Stimulated activated CD4-positive, alpha-beta T cell treated with anti-CD3 and anti-CD28 coated beads, TNF-alpha, amount 100 ng/mL, for 48 hours (primary cell): ENCODE measurements at regions not wholly inside any gene's neighbourhood (a gene's known extent, or its start where the extent isn't known, plus 50 kb on each side); places are given as distances from the start of the nearest gene placed in this dataset.

Experiments used
- DNase-seq, 3 donors: peaks; one replicate each; pipeline ENCODE4 v3.0.0-alpha.2; 2020; ENCODE audit warnings: low read depth in 3 of 3

DNA sequence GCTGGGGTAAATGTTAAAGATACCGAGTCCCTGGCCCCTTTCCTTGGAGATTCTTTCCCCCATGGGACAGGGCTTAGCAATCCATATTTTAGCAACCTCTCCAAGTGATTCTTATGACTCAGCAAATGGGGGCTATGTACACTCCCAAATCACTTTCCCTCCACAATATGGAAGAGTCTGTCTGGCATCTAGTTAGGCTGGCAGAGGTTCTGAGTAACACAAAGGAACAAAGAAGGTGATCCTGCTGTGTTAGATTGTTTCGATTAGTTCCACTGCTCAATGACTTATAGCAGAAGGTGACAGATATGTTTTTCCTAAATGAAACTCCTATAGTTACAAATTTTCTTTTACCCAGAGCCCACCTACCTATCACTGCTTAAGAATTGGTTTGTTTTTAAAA lies 154.0 kb upstream of the SYT13 start:
- DNase-seq: no peak

DNA sequence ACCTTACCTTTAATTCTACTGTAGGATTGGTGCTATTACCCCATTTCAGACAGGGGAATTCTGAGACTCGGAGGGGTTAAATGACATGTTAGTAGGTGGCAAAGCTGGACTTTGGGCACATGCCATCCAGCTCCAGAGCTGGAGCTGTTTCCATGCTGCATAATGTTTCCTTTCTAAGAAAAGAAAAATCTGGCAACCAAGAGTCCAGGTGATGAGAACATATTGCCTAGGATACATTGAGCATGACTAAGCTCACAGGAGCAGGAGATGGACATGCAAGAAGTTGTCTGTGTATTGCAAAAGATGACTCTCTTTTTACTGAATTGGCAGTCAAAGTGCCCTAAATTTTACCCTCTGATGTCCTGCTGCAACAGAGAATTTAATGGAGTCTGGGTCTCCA lies 150.8 kb upstream of the SYT13 start:
- DNase-seq: no peak

DNA sequence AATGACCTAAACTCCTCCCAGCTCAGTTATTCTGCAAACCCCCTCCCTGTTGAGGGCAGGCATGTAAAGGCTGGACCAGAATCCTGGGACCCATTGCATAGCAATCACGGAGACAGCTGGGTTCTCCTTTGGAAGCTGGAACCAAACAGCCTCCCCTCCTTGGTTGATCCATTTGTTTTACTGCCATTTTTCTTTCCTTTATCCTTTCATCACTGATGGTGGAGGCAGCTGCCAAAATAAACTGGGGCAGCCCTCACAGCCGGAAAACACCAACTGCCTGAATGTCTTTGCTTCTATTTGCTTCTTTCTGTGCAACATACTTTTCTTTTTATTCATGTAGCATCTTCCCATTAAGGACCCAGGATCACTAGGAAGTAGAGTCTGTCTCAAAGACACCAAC lies 150.0 kb upstream of the SYT13 start:
- DNase-seq: no peak

DNA sequence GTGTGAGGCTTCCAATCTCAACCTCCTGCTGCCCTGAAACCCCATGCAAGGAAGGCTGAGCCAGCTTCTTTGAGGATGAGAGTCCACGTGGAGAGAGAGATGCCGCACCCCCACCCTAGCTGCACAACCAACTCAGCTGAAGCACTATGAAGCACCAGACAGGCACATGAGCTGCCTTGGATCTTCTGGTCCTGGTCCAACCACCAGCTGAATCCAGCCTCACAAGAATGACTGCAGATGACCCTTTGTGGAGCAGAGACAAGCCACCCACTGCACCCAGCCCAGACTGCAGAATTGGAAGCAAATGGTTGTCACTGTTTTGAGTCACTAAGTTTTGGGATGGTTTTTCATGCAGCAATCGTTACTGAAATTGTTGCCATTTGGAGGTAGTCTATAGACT lies 149.6 kb upstream of the SYT13 start:
- DNase-seq: no peak

DNA sequence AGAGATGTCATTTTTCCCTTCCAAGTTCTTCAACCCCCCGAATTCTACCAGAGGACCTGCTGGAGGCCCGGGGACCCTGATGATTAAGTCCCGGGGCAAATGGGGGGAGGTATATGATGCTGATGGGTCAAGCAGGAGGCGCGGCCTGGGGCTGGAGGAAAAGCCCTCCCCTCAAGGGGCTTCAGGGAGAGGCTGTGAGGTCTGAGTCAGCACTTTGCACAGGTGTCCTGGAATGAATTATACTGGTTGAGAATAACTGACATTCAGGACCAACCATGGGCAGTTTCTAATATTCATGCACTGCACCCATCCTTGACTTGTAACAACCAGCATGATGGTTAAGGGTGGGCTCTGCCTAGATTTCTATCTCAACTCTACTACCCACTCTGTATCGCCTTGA lies 146.8 kb upstream of the SYT13 start:
- DNase-seq: no peak

DNA sequence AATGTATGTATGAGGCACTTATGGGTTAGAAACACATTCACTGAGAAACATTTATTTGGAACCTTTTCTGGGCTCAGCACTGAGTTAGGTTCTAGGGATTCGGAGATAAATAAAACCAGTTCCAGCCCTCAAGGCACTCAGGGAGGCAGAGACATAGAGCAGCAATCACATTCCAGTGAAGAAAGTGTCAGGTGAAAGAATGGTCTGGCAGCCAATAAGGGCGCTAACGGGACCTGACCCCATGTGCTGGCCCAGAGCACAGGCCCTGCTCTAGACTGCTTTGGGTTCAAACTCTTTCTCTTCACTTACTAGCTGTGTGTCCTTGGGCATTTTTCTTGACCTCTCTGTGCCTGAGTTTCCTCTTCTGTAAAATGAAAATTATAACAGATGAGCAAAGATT lies 146.0 kb upstream of the SYT13 start:
- no peak for DNase-seq

DNA sequence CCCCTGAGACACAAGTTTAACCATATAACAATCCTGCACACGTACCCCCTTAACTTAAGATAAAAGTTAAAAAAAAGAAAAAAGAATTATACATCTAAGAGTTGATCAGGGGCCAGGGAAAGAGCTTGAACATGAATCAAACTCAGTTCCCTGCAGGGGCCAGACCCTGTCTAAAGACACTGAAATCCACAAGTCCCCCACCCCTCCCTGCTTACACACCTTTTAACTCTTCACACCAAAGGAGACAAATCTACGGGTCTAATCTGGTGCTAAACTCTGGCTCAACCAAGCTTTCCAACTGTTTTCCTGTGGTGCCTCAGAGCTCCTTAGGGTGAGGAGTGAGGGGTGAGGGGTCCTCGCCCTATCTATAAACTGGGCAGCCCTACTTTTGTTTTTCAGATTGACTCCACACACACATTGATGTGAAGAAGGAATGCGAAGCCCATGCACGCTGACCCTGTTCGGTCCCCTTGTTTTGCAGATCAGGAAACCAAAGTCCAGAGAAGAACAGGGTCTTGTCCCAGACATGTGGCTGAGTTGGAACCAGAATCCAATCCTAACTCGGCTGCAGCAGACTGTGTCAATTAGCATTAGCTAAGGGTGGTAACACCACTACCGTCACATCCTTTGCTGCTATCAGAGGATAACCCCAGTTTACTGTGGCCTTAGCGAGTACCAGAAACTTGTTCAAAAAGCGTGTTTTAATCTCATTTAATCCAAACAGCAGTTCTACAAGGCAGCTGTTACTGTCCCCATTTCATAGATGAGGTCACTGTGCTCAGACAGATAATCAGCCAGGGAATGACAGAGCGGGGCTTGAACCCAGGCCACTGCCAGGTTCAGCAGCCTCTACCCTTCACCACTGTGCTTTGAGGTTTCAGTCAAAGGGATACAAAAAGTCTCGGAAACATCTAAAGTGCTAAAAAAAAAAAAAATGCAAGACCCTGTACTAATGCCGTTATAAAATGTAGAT lies 145.2 kb upstream of the SYT13 start:
- no peak for DNase-seq

DNA sequence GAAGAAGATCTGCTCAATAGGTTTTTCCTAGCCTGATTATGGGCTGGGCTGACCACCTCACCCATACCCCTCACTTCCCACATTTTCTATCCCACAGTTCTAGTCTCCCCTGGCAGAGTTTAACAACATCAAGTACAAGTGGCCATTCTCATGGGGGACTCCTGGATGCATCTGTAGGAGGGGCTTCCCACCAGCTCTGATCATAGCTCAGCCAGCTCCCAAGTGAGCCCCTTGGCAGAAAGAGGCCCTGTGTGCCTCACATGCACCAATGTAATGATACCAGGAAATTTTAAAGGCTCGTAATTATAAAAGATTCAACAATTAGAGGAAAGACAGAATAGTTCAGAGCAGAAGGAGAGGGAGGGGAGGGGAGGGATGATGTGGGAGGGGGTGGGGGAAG lies 144.2 kb upstream of the SYT13 start:
- no peak for DNase-seq

DNA sequence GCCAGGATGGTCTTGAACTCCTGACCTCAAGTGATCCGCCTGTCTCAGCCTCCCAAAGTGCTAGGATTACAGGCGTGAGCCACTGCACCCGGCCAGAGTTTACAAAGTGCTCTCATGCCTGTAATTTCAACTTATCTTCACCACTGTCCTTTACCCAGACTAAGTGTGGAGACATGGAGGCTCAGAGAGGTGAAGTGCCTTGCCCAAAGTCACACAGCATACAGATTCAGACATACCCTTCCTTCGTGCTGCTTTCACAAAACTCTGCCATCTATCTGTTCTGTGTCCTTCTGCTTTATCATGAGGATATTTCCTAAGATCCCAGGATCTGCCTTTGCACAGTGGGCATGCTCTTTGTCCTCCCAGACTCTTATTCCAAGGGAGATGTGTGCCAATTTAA lies 143.6 kb upstream of the SYT13 start:
- no peak for DNase-seq

DNA sequence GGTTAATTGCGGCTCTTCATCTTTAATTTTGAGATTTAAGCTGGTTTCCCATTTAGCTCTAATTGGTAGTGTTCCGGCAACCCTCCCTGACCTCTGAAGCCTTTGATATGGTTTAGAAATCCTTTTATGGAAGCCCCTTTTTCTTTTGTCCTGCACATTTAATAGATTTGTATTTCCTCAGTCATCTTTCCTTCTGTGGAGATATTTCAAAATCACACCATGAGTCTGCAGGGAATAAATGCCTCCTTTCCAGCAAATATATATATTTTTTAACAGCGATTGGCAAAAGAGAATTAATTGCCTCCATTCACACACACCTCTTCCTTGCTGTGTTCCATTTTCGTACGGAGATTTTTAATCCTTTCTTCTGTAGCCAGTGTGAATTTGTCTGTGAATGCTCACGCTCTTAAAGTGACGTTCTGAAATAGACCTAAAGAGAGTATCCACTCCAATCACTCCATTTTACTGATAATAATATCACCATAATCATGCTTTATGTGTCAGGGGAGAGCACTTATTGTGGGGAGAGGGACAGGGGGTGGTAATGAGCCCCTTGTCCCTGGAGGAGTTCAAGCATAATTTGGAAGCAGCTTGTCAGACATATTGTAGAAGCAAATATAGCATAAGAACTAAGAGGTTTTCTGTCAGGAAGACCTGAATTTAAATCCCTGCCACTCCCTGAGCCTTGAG lies 142.5 kb upstream of the SYT13 start:
- DNase-seq: no peak

DNA sequence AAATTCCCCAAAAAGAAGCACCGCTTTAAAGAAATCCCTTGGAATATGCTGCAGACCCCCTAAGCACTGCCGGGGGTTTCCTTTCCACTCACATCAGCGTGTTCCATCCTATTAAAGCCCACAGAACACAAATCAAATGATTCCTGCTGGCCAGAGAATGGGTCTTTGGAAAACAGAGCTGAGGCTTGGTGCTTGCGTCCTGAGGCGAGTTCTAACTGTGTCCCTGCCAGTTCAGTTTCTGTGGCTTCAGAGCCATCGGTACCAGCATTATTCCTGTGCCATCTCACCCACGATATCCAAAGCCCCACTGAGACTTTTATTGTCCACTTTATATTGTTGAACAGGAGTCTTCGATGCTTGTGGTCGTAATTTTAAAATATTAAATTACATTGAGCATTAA lies 142.0 kb upstream of the SYT13 start:
- DNase-seq: no peak

DNA sequence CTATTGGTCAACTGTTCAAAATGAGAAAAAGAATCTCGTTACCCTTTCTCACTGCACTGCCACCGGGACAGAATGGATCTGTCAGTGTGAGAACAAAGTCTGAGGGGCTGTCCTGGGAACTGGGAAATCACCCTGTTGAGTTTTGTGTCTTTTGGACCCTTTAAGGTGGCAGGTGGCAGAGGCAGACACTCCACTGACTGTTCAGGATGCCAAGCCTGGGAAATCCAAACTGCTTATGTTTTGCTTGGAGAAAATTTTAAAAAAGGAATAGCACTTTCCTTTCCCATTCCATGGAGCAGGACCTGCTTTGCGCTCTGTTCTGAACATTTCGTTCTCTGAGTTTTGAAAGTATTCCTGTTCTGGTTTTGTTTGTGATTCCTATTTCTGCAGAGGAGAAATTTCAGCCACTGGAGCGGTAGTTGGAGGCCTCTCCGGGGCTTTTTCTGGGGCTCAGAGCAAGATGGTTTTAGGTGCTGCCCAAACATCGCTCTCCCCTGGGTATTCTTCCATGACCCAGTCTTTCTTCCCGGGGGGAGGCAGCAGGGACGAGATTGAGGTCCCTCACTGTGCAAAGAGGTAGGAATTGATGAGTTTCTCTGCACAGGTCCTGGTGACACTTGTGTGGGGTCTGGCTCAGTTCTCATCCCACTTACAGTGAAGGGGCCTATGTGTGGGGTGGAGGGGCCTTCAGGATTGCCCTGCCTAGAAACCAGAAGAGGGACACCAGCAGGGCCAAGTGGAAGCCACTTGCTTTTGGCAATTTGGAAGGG lies 138.5 kb upstream of the SYT13 start:
- no peak for DNase-seq

DNA sequence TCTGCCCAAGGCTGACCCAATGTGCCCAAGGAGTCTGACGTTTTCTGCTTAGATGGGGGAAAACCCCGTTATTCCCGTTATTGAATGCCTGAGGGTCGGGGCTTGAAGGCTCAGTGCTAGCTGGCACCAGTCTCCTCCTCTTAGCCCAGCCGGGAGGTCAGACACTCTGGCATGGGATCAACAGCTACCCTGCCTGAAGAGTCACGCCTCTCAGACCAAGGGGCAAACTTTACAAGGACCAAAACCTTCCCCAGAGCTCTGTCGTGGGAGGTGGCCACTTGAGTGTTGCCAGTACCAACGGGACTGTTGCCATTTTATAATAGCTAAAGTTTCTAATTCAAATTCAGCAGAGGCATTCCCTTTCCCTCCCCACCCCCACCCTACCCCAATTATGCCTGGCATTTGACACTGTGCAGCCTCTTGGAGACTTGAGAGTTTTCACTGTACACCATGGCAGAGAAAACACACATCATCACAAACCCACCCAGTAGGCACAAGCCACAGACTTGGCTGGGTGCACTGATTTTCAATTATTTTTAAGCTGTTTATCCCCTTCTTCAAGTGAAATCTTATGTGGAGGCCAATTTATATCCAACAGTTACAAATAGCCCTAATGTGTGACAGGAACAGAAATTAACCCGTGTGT lies 137.5 kb upstream of the SYT13 start:
- no peak for DNase-seq

DNA sequence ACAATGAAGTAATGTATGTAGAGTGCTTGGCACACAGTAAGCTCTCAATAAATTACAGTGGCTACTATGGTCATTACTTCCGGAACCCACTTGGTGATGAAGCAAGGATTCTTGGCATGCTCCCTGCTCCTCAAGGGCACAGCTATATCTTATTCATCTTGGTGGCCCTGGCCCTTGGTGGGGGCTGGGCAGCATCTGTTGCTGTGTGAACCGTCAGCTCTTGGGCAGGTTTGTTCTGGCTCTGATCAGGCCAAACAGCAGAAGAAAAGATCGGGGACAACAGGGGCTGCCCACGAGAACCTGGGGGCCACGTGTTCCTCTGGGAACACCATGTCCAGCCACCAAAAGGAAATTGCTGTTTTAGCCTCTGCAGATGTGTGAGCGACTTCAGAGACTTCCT lies 136.9 kb upstream of the SYT13 start:
- no peak for DNase-seq

DNA sequence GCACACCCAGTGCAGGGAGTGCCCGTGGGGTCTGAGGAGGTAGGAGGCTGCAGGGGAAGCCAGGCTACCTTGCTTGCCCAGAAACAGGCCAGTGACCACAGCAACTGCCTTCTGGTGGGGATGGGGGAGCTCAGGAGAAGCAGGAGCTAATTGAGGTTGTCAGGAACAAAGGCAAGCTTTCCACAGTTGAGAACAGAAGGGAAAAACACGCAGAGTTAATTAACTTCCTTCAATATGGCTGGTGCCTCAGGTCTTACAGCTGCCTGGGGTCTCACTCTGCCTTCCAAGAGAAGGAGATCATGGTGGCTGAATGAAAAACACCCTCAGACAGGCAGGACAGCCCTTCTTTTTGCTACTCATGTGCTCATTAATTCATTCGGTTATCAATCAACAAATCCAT lies 127.9 kb upstream of the SYT13 start:
- no peak for DNase-seq

DNA sequence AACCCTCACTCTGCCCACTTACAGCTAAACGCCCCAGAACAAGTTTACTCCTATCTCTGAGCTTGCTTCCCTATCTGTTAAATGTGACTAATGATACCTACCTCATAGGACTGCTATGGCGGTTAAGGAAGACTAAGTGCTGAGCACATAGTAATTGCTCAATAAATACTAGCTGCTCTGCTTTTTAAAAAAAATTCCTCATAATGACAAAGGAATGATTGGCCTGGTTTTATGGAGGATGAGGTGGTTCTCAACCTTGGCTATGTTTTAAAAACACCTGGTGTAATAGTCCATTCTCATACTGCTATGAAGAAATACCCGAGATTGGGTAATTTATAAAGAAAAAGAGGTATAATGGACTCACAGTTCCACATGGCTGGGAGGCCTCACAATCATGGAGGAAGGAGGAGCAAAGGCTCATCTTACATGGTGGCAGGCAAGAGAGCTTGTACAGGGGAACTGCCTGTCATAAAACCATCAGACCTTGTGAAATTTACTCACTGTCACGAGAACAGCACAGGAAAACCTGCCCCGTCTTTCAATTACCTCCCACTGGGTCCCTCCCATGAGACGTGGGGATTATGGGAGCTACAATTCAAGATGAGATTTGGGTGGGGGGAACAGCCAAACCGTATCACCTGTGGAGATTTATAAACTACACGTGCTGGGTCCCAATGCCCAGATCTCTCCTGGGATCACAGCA lies 127.2 kb upstream of the SYT13 start:
- no peak for DNase-seq

DNA sequence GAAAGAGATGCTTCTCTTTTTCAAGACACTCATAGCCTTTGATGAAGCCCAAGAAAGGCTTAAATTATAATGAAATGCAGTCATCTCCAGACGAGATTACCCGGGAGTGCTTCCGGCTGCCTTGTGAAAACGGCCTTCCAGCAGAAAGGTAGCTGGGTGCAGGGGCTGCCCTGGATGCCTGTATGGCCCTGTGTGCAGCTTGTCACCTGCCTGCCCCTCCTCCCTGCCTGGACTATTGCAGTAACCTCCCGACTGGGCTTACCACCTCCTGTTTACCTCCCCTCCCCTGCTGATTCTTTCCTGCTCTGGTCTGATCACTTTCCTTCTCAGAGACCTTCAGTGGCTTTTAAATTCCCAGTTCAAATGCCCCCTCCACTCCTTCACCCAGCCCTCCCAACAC lies 126.4 kb upstream of the SYT13 start:
- DNase-seq: no peak

DNA sequence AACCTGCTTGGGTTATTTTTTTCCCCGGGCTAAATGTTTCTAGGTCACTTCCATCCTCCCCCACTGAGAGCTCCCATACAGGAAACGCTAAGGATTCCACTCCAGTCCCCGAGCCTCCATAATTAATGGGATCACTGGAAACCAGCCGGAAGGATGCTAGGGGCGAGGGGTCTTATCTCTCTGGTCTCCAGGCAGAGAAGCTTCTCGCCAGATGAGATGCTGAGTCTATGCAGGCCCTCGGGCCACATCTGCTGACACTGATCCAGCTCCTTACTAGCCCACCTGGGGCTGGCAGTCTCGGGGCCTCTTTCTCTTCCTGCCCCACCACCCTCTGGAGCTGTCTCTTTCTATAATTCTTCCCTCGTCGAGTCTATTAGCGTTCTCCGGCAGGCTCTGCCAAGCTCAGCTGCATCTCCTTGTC lies 125.9 kb upstream of the SYT13 start:
- DNase-seq: no peak

DNA sequence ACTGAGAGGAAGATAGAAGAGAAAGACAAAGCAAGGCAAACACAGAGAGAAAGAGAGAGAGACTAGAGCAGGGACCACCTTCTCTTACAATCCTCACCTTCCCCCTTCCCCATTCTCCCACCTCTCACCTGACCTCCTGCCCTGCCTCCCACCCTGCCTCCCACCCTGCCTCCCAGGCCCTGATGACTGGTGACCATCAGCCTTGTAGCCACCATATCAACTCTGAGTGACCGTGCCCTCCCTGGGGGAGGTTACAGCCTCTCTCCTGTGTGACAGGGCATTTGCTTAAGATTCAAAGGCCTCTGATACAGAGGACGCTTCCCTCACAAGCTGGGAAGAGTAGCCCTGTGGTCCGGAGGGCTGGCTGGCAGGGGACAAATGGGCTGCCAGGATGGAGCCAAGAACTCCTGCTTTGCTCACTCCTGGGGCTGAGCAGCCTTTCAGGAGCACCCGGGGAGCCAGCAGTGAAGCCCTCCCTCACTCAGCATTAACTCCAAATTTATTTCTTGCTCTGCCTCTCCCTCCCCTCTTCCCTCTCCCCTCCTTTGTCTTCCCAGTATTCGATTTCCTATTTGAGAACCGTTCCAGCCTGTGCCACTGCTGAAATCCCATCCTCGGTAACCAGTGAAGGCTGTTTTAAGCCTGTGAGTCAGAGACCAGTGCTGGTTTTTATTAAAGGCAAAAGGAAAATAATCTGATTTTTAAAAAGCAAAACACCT lies 125.2 kb upstream of the SYT13 start:
- no peak for DNase-seq

DNA sequence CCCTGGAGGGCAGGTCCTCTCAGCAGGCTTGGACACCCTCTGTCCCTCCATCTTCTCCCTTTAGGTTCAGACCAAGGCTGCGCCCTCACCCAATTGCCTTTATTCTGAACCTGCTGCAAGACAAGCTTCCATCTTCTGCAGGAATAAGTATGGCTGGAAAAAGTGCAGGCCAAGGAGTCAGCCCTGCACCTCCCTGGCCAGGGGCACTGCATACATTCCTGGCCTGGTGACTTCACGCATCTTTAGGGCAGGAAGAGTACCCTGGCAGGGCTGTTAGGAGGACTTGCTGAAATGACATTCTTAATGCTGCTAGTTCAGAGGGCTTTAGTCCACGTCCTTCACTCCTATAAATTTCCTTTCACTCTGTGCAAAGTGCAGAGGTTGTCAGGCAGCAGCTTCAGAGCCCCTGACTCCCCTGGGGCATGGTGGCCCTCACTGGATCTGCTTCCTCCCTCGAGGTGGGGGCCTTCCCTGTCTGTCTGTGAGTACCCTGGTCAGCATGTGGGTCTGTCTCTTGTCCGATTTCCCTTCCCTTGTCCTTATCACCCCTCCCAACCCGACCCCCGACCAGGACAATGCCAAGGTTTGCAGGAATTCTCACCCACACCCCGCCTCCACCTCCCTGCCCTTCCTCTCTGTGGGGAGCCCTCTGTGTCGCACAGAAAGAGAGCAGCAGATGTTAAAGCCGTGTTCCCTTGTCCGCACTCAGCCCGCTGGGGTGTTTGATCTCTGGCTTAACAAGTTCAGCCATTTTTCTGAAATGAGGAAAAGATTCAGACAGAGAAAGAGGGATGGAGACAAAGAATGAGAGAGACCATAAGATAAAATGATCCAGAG lies 124.5 kb upstream of the SYT13 start:
- no peak for DNase-seq
